ENCODE measurements at regions not wholly inside any gene's neighbourhood (a gene's known extent, or its start where the extent isn't known, plus 50 kb on each side); places are given as distances from the start of the nearest gene placed in this dataset.

GRCh38 chr13:80939581-80939980 is 598.7 kb upstream of the SPRY2 start:
- TF ChIP-seq ZNF133 (tag by site-specific recombination; IDR thresholded peaks at IDR 0.05): no peak
- TF ChIP-seq, protein P1, sequence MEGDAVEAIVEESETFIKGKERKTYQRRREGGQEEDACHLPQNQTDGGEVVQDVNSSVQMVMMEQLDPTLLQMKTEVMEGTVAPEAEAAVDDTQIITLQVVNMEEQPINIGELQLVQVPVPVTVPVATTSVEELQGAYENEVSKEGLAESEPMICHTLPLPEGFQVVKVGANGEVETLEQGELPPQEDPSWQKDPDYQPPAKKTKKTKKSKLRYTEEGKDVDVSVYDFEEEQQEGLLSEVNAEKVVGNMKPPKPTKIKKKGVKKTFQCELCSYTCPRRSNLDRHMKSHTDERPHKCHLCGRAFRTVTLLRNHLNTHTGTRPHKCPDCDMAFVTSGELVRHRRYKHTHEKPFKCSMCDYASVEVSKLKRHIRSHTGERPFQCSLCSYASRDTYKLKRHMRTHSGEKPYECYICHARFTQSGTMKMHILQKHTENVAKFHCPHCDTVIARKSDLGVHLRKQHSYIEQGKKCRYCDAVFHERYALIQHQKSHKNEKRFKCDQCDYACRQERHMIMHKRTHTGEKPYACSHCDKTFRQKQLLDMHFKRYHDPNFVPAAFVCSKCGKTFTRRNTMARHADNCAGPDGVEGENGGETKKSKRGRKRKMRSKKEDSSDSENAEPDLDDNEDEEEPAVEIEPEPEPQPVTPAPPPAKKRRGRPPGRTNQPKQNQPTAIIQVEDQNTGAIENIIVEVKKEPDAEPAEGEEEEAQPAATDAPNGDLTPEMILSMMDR (tag by site-specific recombination; IDR thresholded peaks at IDR 0.05): no peak
- no peak for TF ChIP-seq OSR2 (tag by site-specific recombination; IDR thresholded peaks at IDR 0.05)
- TF ChIP-seq, protein P2, sequence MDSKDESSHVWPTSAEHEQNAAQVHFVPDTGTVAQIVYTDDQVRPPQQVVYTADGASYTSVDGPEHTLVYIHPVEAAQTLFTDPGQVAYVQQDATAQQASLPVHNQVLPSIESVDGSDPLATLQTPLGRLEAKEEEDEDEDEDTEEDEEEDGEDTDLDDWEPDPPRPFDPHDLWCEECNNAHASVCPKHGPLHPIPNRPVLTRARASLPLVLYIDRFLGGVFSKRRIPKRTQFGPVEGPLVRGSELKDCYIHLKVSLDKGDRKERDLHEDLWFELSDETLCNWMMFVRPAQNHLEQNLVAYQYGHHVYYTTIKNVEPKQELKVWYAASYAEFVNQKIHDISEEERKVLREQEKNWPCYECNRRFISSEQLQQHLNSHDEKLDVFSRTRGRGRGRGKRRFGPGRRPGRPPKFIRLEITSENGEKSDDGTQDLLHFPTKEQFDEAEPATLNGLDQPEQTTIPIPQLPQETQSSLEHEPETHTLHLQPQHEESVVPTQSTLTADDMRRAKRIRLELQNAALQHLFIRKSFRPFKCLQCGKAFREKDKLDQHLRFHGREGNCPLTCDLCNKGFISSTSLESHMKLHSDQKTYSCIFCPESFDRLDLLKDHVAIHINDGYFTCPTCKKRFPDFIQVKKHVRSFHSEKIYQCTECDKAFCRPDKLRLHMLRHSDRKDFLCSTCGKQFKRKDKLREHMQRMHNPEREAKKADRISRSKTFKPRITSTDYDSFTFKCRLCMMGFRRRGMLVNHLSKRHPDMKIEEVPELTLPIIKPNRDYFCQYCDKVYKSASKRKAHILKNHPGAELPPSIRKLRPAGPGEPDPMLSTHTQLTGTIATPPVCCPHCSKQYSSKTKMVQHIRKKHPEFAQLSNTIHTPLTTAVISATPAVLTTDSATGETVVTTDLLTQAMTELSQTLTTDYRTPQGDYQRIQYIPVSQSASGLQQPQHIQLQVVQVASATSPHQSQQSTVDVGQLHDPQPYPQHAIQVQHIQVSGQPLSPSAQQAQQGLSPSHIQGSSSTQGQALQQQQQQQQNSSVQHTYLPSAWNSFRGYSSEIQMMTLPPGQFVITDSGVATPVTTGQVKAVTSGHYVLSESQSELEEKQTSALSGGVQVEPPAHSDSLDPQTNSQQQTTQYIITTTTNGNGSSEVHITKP (tag by site-specific recombination; IDR thresholded peaks at IDR 0.05): no peak
- no peak for TF ChIP-seq ZNF24 (tag by site-specific recombination; IDR thresholded peaks at IDR 0.05)
- TF ChIP-seq, protein P3, sequence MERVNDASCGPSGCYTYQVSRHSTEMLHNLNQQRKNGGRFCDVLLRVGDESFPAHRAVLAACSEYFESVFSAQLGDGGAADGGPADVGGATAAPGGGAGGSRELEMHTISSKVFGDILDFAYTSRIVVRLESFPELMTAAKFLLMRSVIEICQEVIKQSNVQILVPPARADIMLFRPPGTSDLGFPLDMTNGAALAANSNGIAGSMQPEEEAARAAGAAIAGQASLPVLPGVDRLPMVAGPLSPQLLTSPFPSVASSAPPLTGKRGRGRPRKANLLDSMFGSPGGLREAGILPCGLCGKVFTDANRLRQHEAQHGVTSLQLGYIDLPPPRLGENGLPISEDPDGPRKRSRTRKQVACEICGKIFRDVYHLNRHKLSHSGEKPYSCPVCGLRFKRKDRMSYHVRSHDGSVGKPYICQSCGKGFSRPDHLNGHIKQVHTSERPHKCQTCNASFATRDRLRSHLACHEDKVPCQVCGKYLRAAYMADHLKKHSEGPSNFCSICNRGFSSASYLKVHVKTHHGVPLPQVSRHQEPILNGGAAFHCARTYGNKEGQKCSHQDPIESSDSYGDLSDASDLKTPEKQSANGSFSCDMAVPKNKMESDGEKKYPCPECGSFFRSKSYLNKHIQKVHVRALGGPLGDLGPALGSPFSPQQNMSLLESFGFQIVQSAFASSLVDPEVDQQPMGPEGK (tag by site-specific recombination; IDR thresholded peaks at IDR 0.05): no peak
- no peak for TF ChIP-seq RBAK (tag by site-specific recombination; IDR thresholded peaks at IDR 0.05)
- TF ChIP-seq YY1 (tag by site-specific recombination; IDR thresholded peaks at IDR 0.05): no peak
- TF ChIP-seq, protein P4, sequence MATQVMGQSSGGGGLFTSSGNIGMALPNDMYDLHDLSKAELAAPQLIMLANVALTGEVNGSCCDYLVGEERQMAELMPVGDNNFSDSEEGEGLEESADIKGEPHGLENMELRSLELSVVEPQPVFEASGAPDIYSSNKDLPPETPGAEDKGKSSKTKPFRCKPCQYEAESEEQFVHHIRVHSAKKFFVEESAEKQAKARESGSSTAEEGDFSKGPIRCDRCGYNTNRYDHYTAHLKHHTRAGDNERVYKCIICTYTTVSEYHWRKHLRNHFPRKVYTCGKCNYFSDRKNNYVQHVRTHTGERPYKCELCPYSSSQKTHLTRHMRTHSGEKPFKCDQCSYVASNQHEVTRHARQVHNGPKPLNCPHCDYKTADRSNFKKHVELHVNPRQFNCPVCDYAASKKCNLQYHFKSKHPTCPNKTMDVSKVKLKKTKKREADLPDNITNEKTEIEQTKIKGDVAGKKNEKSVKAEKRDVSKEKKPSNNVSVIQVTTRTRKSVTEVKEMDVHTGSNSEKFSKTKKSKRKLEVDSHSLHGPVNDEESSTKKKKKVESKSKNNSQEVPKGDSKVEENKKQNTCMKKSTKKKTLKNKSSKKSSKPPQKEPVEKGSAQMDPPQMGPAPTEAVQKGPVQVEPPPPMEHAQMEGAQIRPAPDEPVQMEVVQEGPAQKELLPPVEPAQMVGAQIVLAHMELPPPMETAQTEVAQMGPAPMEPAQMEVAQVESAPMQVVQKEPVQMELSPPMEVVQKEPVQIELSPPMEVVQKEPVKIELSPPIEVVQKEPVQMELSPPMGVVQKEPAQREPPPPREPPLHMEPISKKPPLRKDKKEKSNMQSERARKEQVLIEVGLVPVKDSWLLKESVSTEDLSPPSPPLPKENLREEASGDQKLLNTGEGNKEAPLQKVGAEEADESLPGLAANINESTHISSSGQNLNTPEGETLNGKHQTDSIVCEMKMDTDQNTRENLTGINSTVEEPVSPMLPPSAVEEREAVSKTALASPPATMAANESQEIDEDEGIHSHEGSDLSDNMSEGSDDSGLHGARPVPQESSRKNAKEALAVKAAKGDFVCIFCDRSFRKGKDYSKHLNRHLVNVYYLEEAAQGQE (tag by site-specific recombination; IDR thresholded peaks at IDR 0.05): no peak
- TF ChIP-seq KLF1 (tag by site-specific recombination; IDR thresholded peaks at IDR 0.05): no peak
- no peak for TF ChIP-seq ATF2 (tag by site-specific recombination; IDR thresholded peaks at IDR 0.05; ENCODE audit: low read depth)
- TF ChIP-seq ZBTB20 (tag by site-specific recombination; IDR thresholded peaks at IDR 0.05): no peak
- TF ChIP-seq ZNF274 (IDR thresholded peaks at IDR 0.05; ENCODE audit: low read length): no peak
- TF ChIP-seq ZNF274 (tag by site-specific recombination; IDR thresholded peaks at IDR 0.05; ENCODE audit: borderline replicate concordance): no peak
